Suprapubic skin (tissue), 4 donors: ENCODE measurements at regions not wholly inside any gene's neighbourhood (a gene's known extent, or its start where the extent isn't known, plus 50 kb on each side); places are given as distances from the start of the nearest gene placed in this dataset.

Experiments used
- CTCF ChIP-seq, 2 donors: fragments of 200-600 bp in 1 of 2; fragments of 450-650 bp in 1 of 2; sonication (generic) in 1 of 2; IDR thresholded peaks; one replicate each; pipeline ENCODE4 v1.5.1; 2016 to 2019; ENCODE audit warnings: antibody characterized with exemption in 2 of 2, mild to moderate bottlenecking in 1 of 2, moderate library complexity in 1 of 2
- EP300 ChIP-seq: sonication (generic); formaldehyde crosslinking; IDR thresholded peaks from one replicate; pipeline ENCODE4 v1.6.1; 2017; ENCODE audit warnings: antibody characterized with exemption
- POLR2A ChIP-seq, 2 donors: fragments of 450-650 bp; IDR thresholded peaks; one replicate each; pipeline ENCODE4 v1.6.1; 2017; ENCODE audit warnings: antibody characterized with exemption in 2 of 2, mild to moderate bottlenecking in 2 of 2, moderate library complexity in 2 of 2
- POLR2AphosphoS5 ChIP-seq, 3 donors: sonication (generic); formaldehyde crosslinking; IDR thresholded peaks; one replicate each; pipeline ENCODE4 v1.6.1; 2017; ENCODE audit warnings: antibody characterized with exemption in 3 of 3

DNA sequence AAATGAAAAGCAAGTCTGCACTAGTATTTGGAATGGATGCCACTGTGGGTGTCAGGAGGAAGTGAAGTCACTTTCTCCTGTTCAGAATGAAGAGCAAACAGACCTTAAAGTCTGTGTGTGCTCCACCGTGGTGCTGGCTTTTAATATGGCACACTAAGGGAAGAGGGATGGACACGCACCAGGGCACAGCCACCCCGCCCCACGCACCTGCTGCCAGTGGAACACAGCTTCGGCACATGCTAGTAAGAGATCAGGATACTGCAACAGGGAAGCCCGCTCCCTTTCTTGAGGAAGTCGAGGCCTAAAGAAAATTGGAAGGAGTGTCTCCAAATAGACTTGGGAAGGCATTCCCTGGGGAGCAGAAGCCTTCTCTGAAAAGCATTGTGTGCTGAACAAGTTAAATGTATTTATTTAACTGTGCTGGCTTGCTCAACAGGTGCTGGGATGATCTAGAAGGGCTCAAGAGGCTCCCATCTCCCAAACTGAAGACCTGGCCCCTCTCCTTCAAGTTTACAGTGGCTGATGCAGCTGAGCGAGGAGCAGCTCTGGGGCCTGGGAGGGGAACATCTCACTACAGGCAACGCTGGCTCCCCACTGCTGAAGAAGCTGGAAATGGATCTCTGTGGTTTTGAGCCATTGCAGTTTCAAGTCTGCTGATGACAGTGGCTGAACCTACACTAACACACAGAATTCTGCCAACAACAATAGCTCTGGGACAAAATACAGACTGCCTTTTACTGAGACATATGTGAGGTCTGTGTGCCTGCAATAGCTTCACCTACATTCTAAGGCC, 504.6 kb upstream of the B3GAT1 start:
- TF ChIP-seq CTCF (IDR thresholded peaks at IDR 0.05) (no peak), POLR2A (IDR thresholded peaks at IDR 0.05) (no peak), EP300 (no peak), POLR2AphosphoS5 (IDR thresholded peaks at IDR 0.05) (no peak)
